IPS DF 6.9 (cell line): ENCODE measurements at regions not wholly inside any gene's neighbourhood (a gene's known extent, or its start where the extent isn't known, plus 50 kb on each side); places are given as distances from the start of the nearest gene placed in this dataset.
"Not testable (repeated sequence)": the region's sequence is repeated elsewhere in the genome, so short reads cannot be mapped to it uniquely, and the experiment has no call there.

Experiments
- DNase-seq: peaks from one replicate; pipeline ENCODE4 v3.0.0-alpha.2; 2013; ENCODE audit warnings: low read depth, low spot score
- H3K27ac ChIP-seq: one replicate; pipeline ENCODE4 v1.5.1; 2013; ENCODE audit warnings: low read length, control low read depth
- H3K27me3 ChIP-seq: 2 replicates; pipeline ENCODE4 v1.6.1; 2013; ENCODE audit warnings: mild to moderate bottlenecking, low read length; ENCODE audit not compliant: control insufficient read depth, insufficient read depth
- H3K36me3 ChIP-seq: 2 replicates; pipeline ENCODE4 v1.6.1; 2013; ENCODE audit warnings: low read length; ENCODE audit not compliant: control insufficient read depth, insufficient read depth
- H3K4me1 ChIP-seq: 2 replicates; pipeline ENCODE4 v1.6.1; 2013; ENCODE audit warnings: low read length; ENCODE audit not compliant: control insufficient read depth, insufficient read depth
- H3K4me3 ChIP-seq: 2 replicates; pipeline ENCODE4 v1.5.1; 2013; ENCODE audit warnings: mild to moderate bottlenecking, low read length
- H3K9me3 ChIP-seq: 2 replicates; pipeline ENCODE4 v1.6.1; 2013; ENCODE audit warnings: low read length, inconsistent platforms; ENCODE audit not compliant: control insufficient read depth, insufficient read depth
- WGBS: extraction: QIAGEN DNeasy Blood & Tissue Kit; methylation state at CpG from one replicate; pipeline ENCODE4 v1.1.7; 2013; ENCODE audit warnings: mixed read lengths, missing lambda C conversion rate; ENCODE audit not compliant: insufficient read length, insufficient coverage; 5-methylcytosine and 5-hydroxymethylcytosine counted together

GRCh38 chr15:70235347-70235746 is 137.6 kb upstream of the TLE3 start:
- Histone ChIP-seq H3K4me1 (no peaks in the 10 kb centered on the region), H3K27me3 (no peaks in the 10 kb centered on the region), H3K27ac (no peak overlapping the region), H3K36me3 (no peaks in the 10 kb centered on the region), H3K9me3 (no peaks in the 10 kb centered on the region; the same call in 1 of the 2 replicates), H3K4me3 (no peak overlapping the region)
- no CpG with 5 or more reads among the region's 5 CpGs for WGBS
- DNase-seq, result no peak

DNA sequence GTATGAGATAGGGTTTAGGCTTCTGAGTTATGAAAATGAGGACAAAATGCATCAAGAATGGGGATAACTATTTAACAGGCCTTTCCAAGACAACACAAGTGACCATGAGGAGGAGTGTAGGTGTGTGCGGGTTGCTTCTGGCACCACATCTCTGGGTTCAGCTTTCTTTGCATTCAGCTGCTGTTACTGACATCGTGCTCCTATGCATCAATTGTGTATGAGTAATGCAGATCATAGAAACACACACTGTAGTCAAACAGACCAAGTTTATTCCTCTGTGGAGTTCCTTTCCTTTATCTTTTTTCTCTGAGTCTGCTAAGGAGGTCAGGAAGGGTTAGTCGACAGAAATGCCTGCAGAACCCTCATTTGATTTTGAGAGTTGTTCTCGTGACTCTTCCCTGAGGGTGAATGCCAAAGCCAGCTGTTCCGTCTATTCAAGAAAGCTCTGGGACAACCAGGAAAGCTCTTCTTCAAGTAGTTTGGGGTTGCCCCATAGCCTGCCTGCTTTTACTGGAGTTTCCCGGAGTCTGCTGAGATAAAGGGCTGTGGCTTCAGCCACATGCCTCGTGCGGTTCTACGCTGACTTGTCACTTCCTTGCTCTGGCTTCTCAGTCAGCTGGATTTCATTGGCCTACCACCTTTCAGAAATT is 136.7 kb upstream of the TLE3 start:
- H3K36me3 ChIP-seq, result no peaks in the 10 kb centered on the region
- no peak for DNase-seq
- H3K4me3 ChIP-seq, result no peak overlapping the region
- WGBS, result no CpG with 5 or more reads among the region's 9 CpGs
- no peak overlapping the region for H3K27ac ChIP-seq
- no peaks in the 10 kb centered on the region; the same call in 1 of the 2 replicates for H3K9me3 ChIP-seq
- H3K27me3 ChIP-seq, result no peaks in the 10 kb centered on the region
- no peaks in the 10 kb centered on the region for H3K4me1 ChIP-seq

GRCh38 chr15:70231484-70231883 is 133.8 kb upstream of the TLE3 start:
- Histone ChIP-seq H3K4me1 (no peaks in the 10 kb centered on the region), H3K36me3 (no peaks in the 10 kb centered on the region), H3K4me3 (no peak overlapping the region), H3K27me3 (no peaks in the 10 kb centered on the region), H3K9me3 (no peaks in the 10 kb centered on the region; the same call in 1 of the 2 replicates), H3K27ac (no peak overlapping the region)
- no CpG with 5 or more reads among the region's 1 CpG for WGBS
- no peak for DNase-seq

DNA sequence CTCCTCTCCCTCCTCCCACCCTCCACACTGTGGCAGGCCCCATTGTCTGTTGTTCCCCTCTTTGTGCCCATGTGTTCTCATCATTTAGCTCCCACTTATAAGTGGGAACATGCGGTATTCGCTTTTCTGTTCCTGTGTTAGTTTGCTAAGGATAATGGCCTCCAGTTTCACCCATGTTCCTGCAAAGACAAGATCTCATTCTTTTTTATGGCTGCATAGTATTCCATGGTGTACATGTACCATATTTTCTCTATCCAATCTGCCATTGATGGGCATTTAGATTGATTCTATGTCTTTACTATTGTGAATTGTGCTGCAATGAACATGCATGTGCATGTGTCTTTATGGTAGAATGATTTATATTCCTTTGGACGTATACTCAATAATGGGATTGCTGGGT is 130.2 kb upstream of the TLE3 start:
- H3K27ac ChIP-seq, H3K4me3 ChIP-seq, H3K27me3 ChIP-seq, H3K9me3 ChIP-seq, DNase-seq, H3K36me3 ChIP-seq, H3K4me1 ChIP-seq: not testable (repeated sequence)
- WGBS, result no CpG with 5 or more reads among the region's 3 CpGs

DNA sequence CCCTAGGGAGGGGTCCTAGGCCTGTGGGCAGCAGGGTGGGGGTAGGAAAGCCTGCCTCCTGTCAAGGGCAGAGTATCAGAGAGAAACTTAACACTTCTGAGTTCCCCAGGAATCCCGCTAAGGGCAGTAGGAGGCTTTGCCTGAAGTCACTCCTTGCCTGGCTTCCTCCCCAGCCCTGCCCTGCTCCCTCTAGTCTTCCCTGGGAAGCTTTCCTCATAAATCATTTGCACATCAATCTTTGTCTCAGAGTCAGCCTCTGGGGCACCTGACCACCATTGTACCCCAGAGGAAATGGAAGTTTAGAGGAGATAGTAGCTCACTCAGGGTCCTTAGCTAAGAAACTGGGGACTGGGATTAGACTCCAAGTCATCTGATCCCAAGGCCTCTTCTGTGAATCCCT is 129.4 kb upstream of the TLE3 start:
- no peak for DNase-seq
- Histone ChIP-seq H3K4me3 (no peak overlapping the region), H3K9me3 (no peaks in the 10 kb centered on the region; the same call in 1 of the 2 replicates), H3K4me1 (no peaks in the 10 kb centered on the region), H3K27ac (no peak overlapping the region), H3K36me3 (no peaks in the 10 kb centered on the region), H3K27me3 (no peaks in the 10 kb centered on the region)
- no CpG with 5 or more reads among the region's 1 CpG for WGBS

DNA sequence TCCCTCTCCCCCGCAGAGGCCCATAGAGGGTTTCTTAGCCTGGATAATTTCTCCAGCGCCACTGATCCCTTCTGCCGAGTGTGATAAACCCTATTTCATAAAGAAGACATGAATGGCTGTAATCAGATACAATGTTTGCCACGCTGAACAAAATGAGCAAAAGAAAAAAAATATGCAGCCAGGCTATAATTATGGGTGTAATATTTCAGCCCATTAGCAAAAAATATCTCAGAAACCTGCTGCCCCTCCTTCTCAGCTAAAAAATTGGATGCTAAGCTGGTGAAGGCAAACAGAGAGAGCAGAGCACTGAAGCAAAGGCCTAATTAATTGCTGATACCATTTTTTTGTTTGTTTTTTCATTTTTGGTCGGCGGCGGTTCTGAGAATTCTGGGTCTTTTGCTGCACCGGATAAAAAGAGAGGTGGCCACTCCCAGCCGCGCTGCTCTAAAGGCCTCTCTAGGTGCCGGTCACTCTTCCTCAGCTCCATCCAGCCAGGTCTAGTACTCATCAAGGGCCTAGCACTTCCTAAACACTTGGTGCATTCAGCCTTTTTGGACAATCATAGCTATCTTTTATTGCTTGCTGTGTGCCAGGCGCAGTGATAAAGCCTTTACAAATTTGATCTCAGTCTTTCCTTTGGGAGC is 128.7 kb upstream of the TLE3 start:
- H3K27me3 ChIP-seq, result no peaks in the 10 kb centered on the region
- H3K9me3 ChIP-seq, result no peaks in the 10 kb centered on the region; the same call in 1 of the 2 replicates
- no CpG with 5 or more reads among the region's 12 CpGs for WGBS
- no peaks in the 10 kb centered on the region for H3K36me3 ChIP-seq
- DNase-seq, result no peak
- H3K4me1 ChIP-seq, result no peaks in the 10 kb centered on the region
- no peak overlapping the region for H3K27ac ChIP-seq
- no peak overlapping the region for H3K4me3 ChIP-seq

GRCh38 chr15:70225416-70225815 is 127.7 kb upstream of the TLE3 start:
- DNase-seq, result no peak
- no CpG with 5 or more reads among the region's 9 CpGs for WGBS
- H3K9me3 ChIP-seq, result no peaks in the 10 kb centered on the region
- H3K27ac ChIP-seq, result no peak overlapping the region
- no peaks in the 10 kb centered on the region for H3K36me3 ChIP-seq
- H3K4me1 ChIP-seq, result no peaks in the 10 kb centered on the region
- H3K4me3 ChIP-seq, result no peak overlapping the region
- H3K27me3 ChIP-seq, result no peaks in the 10 kb centered on the region

DNA sequence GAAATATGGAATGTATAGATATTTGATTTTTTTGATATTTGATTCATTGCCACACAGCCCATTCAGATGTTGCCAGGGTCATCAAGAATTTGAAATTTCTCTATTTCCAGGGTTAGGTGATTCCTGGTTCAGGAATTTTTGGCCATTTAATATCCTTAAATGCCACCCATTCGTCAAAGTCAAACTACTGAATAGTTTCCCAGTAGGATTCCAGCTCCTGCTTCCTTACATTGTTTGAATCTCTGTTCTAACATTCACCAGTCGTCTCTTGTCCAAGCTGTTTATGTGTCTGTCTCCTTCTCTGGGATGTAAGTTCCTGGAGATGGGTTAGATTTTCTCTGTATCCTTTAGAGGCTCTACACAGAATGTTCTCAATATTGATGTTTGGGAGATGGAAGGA is 124.9 kb upstream of the TLE3 start:
- no peak for DNase-seq
- no peaks in the 10 kb centered on the region for H3K4me1 ChIP-seq
- no peak overlapping the region for H3K27ac ChIP-seq
- H3K27me3 ChIP-seq, result no peaks in the 10 kb centered on the region
- WGBS, result no CpG with 5 or more reads among the region's 2 CpGs
- H3K9me3 ChIP-seq, result no peaks in the 10 kb centered on the region
- no peak overlapping the region for H3K4me3 ChIP-seq
- H3K36me3 ChIP-seq, result no peaks in the 10 kb centered on the region

DNA sequence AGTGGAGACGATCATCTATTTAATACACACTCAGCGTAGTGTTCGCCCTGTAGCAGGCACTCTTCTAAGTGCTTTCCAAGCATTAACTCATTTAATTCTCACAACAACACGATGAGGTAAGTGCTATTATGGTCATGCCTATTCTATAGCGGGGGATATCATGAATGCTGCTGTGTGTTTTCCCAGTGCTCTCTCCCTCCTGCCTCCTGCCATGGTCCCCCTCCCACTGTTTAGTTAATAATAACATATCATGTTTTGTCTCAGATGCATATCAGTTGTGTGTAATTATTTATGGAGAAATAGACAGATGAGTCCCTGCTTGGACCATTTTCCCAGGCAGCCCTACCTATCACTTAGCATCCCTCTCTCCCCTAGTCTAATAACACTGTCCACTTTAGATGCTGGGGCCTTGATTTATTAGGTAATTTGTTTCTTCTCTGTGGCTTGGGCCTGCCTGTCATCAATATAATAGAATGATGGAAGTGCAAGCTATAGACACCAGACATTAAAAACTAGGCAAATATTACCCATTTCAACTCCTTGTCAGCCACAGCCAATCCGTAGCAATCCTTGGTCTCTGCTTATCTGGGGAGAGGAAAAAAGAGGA is 122.9 kb upstream of the TLE3 start:
- Histone ChIP-seq H3K4me3 (no peak overlapping the region), H3K27me3 (no peaks in the 10 kb centered on the region), H3K27ac (no peak overlapping the region), H3K36me3 (no peaks in the 10 kb centered on the region), H3K9me3 (no peaks in the 10 kb centered on the region), H3K4me1 (no peaks in the 10 kb centered on the region)
- no peak for DNase-seq
- no CpG with 5 or more reads among the region's 6 CpGs for WGBS

DNA sequence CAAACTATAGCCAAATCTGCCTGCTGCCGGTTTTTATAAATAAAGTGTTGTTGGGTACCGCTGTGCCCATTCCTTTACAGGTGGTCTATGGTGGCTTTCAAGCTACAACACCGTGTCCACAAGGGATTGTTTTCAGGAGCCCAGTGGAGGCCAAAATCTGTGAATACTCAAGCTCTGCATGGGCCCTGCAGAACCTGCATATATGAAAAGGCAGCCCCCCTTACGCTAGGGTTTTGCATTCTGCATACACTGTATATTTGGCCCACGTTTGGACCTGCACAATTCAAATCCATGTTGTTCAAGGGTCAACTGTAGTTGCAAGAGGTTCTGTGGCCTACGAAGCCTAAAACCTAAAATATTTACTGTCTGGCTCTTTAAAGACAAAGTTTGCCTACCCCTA is 122.2 kb upstream of the TLE3 start:
- H3K36me3 ChIP-seq, result no peaks in the 10 kb centered on the region

More for the DNA sequence above, 122.2 kb upstream of the TLE3 start:
- Histone ChIP-seq H3K27ac (no peak overlapping the region), H3K27me3 (no peaks in the 10 kb centered on the region), H3K9me3 (no peaks in the 10 kb centered on the region), H3K4me1 (peaks cover 1% of the 10 kb centered on the region; the same call in 1 of the 2 replicates), H3K4me3 (no peak overlapping the region)
- no CpG with 5 or more reads among the region's 6 CpGs for WGBS
- no peak for DNase-seq
